CD8-positive, alpha-beta memory T cell (primary cell): ENCODE measurements at regions not wholly inside any gene's neighbourhood (a gene's known extent, or its start where the extent isn't known, plus 50 kb on each side); places are given as distances from the start of the nearest gene placed in this dataset.

ENCODE experiments used
- CTCF ChIA-PET: fragments of 350-600 bp; sonication (Branson Sonifier 250); formaldehyde crosslinking; loops from one replicate; lab custom pipeline; 2021; ENCODE audit warnings: antibody characterized with exemption; lab: Charles Lee
- POLR2A ChIA-PET: fragments of 350-600 bp; sonication (Branson Sonifier 250); formaldehyde crosslinking; loops from one replicate; lab custom pipeline; 2021; ENCODE audit warnings: antibody characterized with exemption; lab: Charles Lee
- DNase-seq, 5 donors: peaks; one replicate each; pipeline versions ENCODE4 v3.0.0 to v3.0.0-alpha.2; 2020 to 2022; ENCODE audit warnings: mixed read lengths in 1 of 5
- H3K27ac ChIP-seq: one replicate; pipeline ENCODE4 v1.7.0; 2013; ENCODE audit warnings: low read depth, mild to moderate bottlenecking, low read length, moderate library complexity
- H3K27me3 ChIP-seq: 2 replicates; pipeline ENCODE4 v1.7.0; 2013; ENCODE audit warnings: low read length, mild to moderate bottlenecking; ENCODE audit not compliant: insufficient read depth, poor library complexity, severe bottlenecking
- H3K36me3 ChIP-seq: 2 replicates; pipeline ENCODE4 v1.7.0; 2013; ENCODE audit warnings: mild to moderate bottlenecking, low read length, moderate library complexity; ENCODE audit not compliant: insufficient read depth
- H3K4me1 ChIP-seq: 2 replicates; pipeline ENCODE4 v1.7.0; 2013; ENCODE audit warnings: mild to moderate bottlenecking, low read length, moderate library complexity; ENCODE audit not compliant: insufficient read depth
- H3K4me3 ChIP-seq: 2 replicates; pipeline ENCODE4 v1.7.0; 2013; ENCODE audit warnings: mild to moderate bottlenecking, low read length
- H3K9me3 ChIP-seq: 2 replicates; pipeline ENCODE4 v1.7.0; 2013; ENCODE audit warnings: mild to moderate bottlenecking, low read length
- H3K27ac Mint-ChIP-seq, 8 donors: one replicate each; pipeline ENCODE4 v1.8.0; 2020 to 2021; ENCODE audit warnings: mixed read lengths in 8 of 8, mild to moderate bottlenecking in 6 of 8, inconsistent platforms in 3 of 8, moderate library complexity in 3 of 8
- H3K27me3 Mint-ChIP-seq, 2 donors: one replicate each; pipeline ENCODE4 v1.8.0; 2020 to 2021; ENCODE audit warnings: mixed read lengths in 2 of 2, mild to moderate bottlenecking in 1 of 2, moderate library complexity in 1 of 2
- H3K36me3 Mint-ChIP-seq, 3 donors: one replicate each; pipeline ENCODE4 v1.8.0; 2020 to 2021; ENCODE audit warnings: mixed read lengths in 3 of 3, inconsistent platforms in 1 of 3, mild to moderate bottlenecking in 1 of 3
- H3K4me1 Mint-ChIP-seq, 3 donors: one replicate each; pipeline ENCODE4 v1.8.0; 2020 to 2021; ENCODE audit warnings: mixed read lengths in 3 of 3, inconsistent platforms in 1 of 3, mild to moderate bottlenecking in 1 of 3
- H3K4me3 Mint-ChIP-seq, 7 donors: one replicate each; pipeline ENCODE4 v1.8.0; 2020 to 2021; ENCODE audit warnings: mixed read lengths in 7 of 7, mild to moderate bottlenecking in 6 of 7, moderate library complexity in 4 of 7, inconsistent platforms in 2 of 7
- H3K9me3 Mint-ChIP-seq, 5 donors: one replicate each; pipeline ENCODE4 v1.8.0; 2020 to 2022; ENCODE audit warnings: mixed read lengths in 5 of 5, mild to moderate bottlenecking in 3 of 5, moderate library complexity in 2 of 5, inconsistent platforms in 1 of 5

GRCh38 chr14:32254952-32255679 lies 52.0 kb upstream of the RNU6-8 start:
- H3K4me1 ChIP-seq = no peaks in the 10 kb centered on the region
- Mint-ChIP-seq H3K9me3 (no peaks in the 10 kb centered on the region), H3K4me3 (no peak overlapping the region), H3K4me1 (peaks cover 0 to 10% (median 9%) of the 10 kb centered on the region in 3 donors), H3K36me3 (no peaks in the 10 kb centered on the region), H3K27ac (no peak overlapping the region), H3K27me3 (peaks cover 2 to 9% of the 10 kb centered on the region in 2 donors)
- no peak overlapping the region for H3K27ac ChIP-seq
- CTCF ChIA-PET = interaction anchor here (0.8 to 6.0 kb wide), 12 partner anchors 9 to 331 kb away, joined by 3 to 75 read pairs (median 4); no protein-coding TSS in a partner anchor
- no peak overlapping the region for H3K4me3 ChIP-seq
- no peaks in the 10 kb centered on the region for H3K9me3 ChIP-seq
- H3K27me3 ChIP-seq = no peaks in the 10 kb centered on the region
- DNase-seq = peak; percentile 8 to 52 (median 25)
- POLR2A ChIA-PET = no interaction called here
- no peaks in the 10 kb centered on the region for H3K36me3 ChIP-seq

- H3K36me3 Mint-ChIP-seq = no peaks in the 10 kb centered on the region
- H3K27me3 Mint-ChIP-seq = peaks cover 2 to 10% of the 10 kb centered on the region in 2 donors
These were observed 52.7 kb upstream of the RNU6-8 start for GRCh38 chr14:32255789-32256188.

GRCh38 chr14:32256576-32256975 lies 53.5 kb upstream of the RNU6-8 start:
- CTCF ChIA-PET = interaction anchor here (0.9 kb wide), 1 partner anchor 186 kb away, joined by 3 read pairs; no protein-coding TSS in a partner anchor
- peaks cover 0 to 10% (median 9%) of the 10 kb centered on the region in 3 donors for H3K4me1 Mint-ChIP-seq

More at GRCh38 chr14:32255789-32256188, 52.7 kb upstream of the RNU6-8 start:
- POLR2A ChIA-PET = no interaction called here
- CTCF ChIA-PET = no interaction called here
- Histone ChIP-seq H3K9me3 (no peaks in the 10 kb centered on the region), H3K27me3 (no peaks in the 10 kb centered on the region), H3K4me1 (no peaks in the 10 kb centered on the region), H3K36me3 (no peaks in the 10 kb centered on the region), H3K4me3 (no peak overlapping the region), H3K27ac (no peak overlapping the region)
- DNase-seq = no peak
- peaks cover 0 to 10% (median 9%) of the 10 kb centered on the region in 3 donors for H3K4me1 Mint-ChIP-seq
- no peak overlapping the region for H3K27ac Mint-ChIP-seq
- H3K4me3 Mint-ChIP-seq = no peak overlapping the region
- H3K9me3 Mint-ChIP-seq = no peaks in the 10 kb centered on the region

GRCh38 chr14:32258336-32258993 lies 55.4 kb upstream of the RNU6-8 start:
- H3K36me3 ChIP-seq = no peaks in the 10 kb centered on the region
- Mint-ChIP-seq H3K27me3 (peaks cover 4 to 14% of the 10 kb centered on the region in 2 donors), H3K4me1 (peaks cover 0 to 10% (median 9%) of the 10 kb centered on the region in 3 donors), H3K36me3 (no peaks in the 10 kb centered on the region), H3K9me3 (peaks cover 0 to 5% (median 2%) of the 10 kb centered on the region in 5 donors), H3K4me3 (no peak overlapping the region), H3K27ac (no peak overlapping the region)
- no peak for DNase-seq
- H3K27me3 ChIP-seq = no peaks in the 10 kb centered on the region
- H3K4me1 ChIP-seq = no peaks in the 10 kb centered on the region
- H3K27ac ChIP-seq = no peak overlapping the region
- ChIA-PET POLR2A (no interaction called here), CTCF (interaction anchor here (1.0 kb wide), 1 partner anchor 182 kb away, joined by 3 read pairs; no protein-coding TSS in a partner anchor)
- H3K4me3 ChIP-seq = no peak overlapping the region
- peaks cover 3% of the 10 kb centered on the region for H3K9me3 ChIP-seq

More at GRCh38 chr14:32256576-32256975, 53.5 kb upstream of the RNU6-8 start:
- no peak overlapping the region for H3K4me3 Mint-ChIP-seq
- no peak for DNase-seq
- Histone ChIP-seq H3K4me3 (no peak overlapping the region), H3K27me3 (no peaks in the 10 kb centered on the region), H3K4me1 (no peaks in the 10 kb centered on the region), H3K36me3 (no peaks in the 10 kb centered on the region), H3K9me3 (no peaks in the 10 kb centered on the region), H3K27ac (no peak overlapping the region)
- POLR2A ChIA-PET = no interaction called here
- H3K36me3 Mint-ChIP-seq = no peaks in the 10 kb centered on the region
- no peak overlapping the region for H3K27ac Mint-ChIP-seq
- no peaks in the 10 kb centered on the region for H3K9me3 Mint-ChIP-seq
- H3K27me3 Mint-ChIP-seq = peaks cover 4 to 10% of the 10 kb centered on the region in 2 donors

GRCh38 chr14:32259368-32260013 lies 56.4 kb upstream of the RNU6-8 start:
- no peak overlapping the region for H3K4me3 Mint-ChIP-seq
- no peak overlapping the region for H3K27ac Mint-ChIP-seq
- peaks cover 5 to 14% (median 11%) of the 10 kb centered on the region in 5 donors for H3K9me3 Mint-ChIP-seq
- Histone ChIP-seq H3K36me3 (no peaks in the 10 kb centered on the region), H3K9me3 (peaks cover 5% of the 10 kb centered on the region), H3K4me3 (no peak overlapping the region), H3K27me3 (no peaks in the 10 kb centered on the region), H3K4me1 (no peaks in the 10 kb centered on the region), H3K27ac (no peak overlapping the region)
- H3K4me1 Mint-ChIP-seq = peaks cover 0 to 10% (median 9%) of the 10 kb centered on the region in 3 donors
- ChIA-PET CTCF (no interaction called here), POLR2A (no interaction called here)
- DNase-seq = no peak
- peaks cover 4 to 14% of the 10 kb centered on the region in 2 donors for H3K27me3 Mint-ChIP-seq
- H3K36me3 Mint-ChIP-seq = peaks cover 0 to 6% (median 0%) of the 10 kb centered on the region in 3 donors

GRCh38 chr14:32263939-32264567 lies 61.0 kb upstream of the RNU6-8 start:
- Mint-ChIP-seq H3K4me1 (peaks cover 0 to 10% (median 9%) of the 10 kb centered on the region in 3 donors), H3K36me3 (peaks cover 0 to 6% (median 0%) of the 10 kb centered on the region in 3 donors), H3K27ac (no peak overlapping the region), H3K9me3 (peaks cover 8 to 23% (median 18%) of the 10 kb centered on the region in 5 donors), H3K27me3 (peaks cover 4 to 14% of the 10 kb centered on the region in 2 donors), H3K4me3 (no peak overlapping the region)
- ChIA-PET POLR2A (no interaction called here), CTCF (interaction anchor here (1.3 kb wide), 1 partner anchor 9 kb away, joined by 4 read pairs; no protein-coding TSS in a partner anchor)
- DNase-seq = no peak
- Histone ChIP-seq H3K27me3 (no peaks in the 10 kb centered on the region), H3K9me3 (peaks cover 5% of the 10 kb centered on the region), H3K27ac (no peak overlapping the region), H3K36me3 (no peaks in the 10 kb centered on the region), H3K4me3 (no peak overlapping the region), H3K4me1 (no peaks in the 10 kb centered on the region)

- CTCF ChIA-PET = interaction anchor here (1.0 kb wide), 1 partner anchor 15 kb away, joined by 3 read pairs; no protein-coding TSS in a partner anchor
- H3K4me1 ChIP-seq = no peaks in the 10 kb centered on the region
These were observed 62.5 kb upstream of the RNU6-8 start for GRCh38 chr14:32265584-32265983.

More at GRCh38 chr14:32265584-32265983, 62.5 kb upstream of the RNU6-8 start:
- Histone ChIP-seq H3K9me3 (peaks cover 5% of the 10 kb centered on the region), H3K36me3 (no peaks in the 10 kb centered on the region), H3K27me3 (no peaks in the 10 kb centered on the region), H3K27ac (no peak overlapping the region), H3K4me3 (no peak overlapping the region)
- H3K36me3 Mint-ChIP-seq = peaks cover 0 to 6% (median 0%) of the 10 kb centered on the region in 3 donors
- no peak overlapping the region for H3K27ac Mint-ChIP-seq
- H3K9me3 Mint-ChIP-seq = peaks cover 8 to 23% (median 18%) of the 10 kb centered on the region in 5 donors
- no peak for DNase-seq
- POLR2A ChIA-PET = no interaction called here
- H3K27me3 Mint-ChIP-seq = peaks cover 1 to 4% of the 10 kb centered on the region in 2 donors
- no peak overlapping the region for H3K4me3 Mint-ChIP-seq
- H3K4me1 Mint-ChIP-seq = no peaks in the 10 kb centered on the region
